Cardiac muscle cell (in vitro differentiated cells and primary cell): ENCODE measurements at regions not wholly inside any gene's neighbourhood (a gene's known extent, or its start where the extent isn't known, plus 50 kb on each side); places are given as distances from the start of the nearest gene placed in this dataset.

Experiments used
- DNase-seq, 2 donors: peaks; one replicate each; pipeline versions ENCODE4 v3.0.0 to v3.0.0-alpha.2; 2010 to 2017; ENCODE audit warnings: low read depth in 1 of 2, low spot score in 1 of 2
- H3K27ac ChIP-seq: fragments of 200-600 bp; sonication (generic); 2 replicates; pipeline ENCODE4 v1.5.1; 2016
- H3K27me3 ChIP-seq: fragments of 200-600 bp; sonication (generic); 2 replicates; pipeline ENCODE4 v1.6.0; 2016; ENCODE audit warnings: control low read depth
- H3K36me3 ChIP-seq: fragments of 200-600 bp; sonication (generic); 2 replicates; pipeline ENCODE4 v1.5.1; 2016; ENCODE audit warnings: control low read depth
- H3K4me1 ChIP-seq: fragments of 200-600 bp; sonication (generic); 2 replicates; pipeline ENCODE4 v1.8.1; 2017; ENCODE audit warnings: low read depth, mild to moderate bottlenecking, mixed run types
- H3K4me3 ChIP-seq: fragments of 200-600 bp; sonication (generic); 2 replicates; pipeline ENCODE4 v1.5.1; 2016; ENCODE audit warnings: mild to moderate bottlenecking
- H3K9me3 ChIP-seq: fragments of 200-600 bp; sonication (generic); 2 replicates; pipeline ENCODE4 v1.5.1; 2017; ENCODE audit warnings: low read depth, mild to moderate bottlenecking, control low read depth
- TF ChIP-seq, protein P1 (sequence below): IDR thresholded peaks from 2 replicates; pipeline ENCODE4 v1.5.1; 2012; ENCODE audit warnings: low read depth, mild to moderate bottlenecking, low read length

DNA sequence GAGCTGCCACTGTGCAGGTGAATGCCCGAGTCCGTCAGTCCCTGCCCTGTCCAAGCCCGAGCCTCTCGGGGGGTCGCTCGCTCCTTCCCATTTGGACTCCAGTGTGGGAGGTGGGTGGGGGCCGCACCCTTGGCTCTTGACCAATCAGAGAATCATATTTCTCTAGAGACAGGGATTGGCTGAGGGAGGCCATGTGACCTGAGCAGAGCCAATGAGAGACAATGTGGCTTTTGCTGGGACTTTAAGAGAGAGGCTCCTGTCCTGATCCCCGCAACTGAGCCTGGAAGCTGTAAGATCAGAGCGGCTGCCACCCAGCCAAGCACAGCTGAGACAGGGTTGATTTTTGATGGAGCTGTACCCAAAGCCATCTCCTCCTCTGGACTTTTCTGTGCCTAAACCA is 199.3 kb downstream of the TFAP2C start:
- no peak for DNase-seq
- no peaks in the 10 kb centered on the region for H3K4me1 ChIP-seq
- TF ChIP-seq, protein P1, sequence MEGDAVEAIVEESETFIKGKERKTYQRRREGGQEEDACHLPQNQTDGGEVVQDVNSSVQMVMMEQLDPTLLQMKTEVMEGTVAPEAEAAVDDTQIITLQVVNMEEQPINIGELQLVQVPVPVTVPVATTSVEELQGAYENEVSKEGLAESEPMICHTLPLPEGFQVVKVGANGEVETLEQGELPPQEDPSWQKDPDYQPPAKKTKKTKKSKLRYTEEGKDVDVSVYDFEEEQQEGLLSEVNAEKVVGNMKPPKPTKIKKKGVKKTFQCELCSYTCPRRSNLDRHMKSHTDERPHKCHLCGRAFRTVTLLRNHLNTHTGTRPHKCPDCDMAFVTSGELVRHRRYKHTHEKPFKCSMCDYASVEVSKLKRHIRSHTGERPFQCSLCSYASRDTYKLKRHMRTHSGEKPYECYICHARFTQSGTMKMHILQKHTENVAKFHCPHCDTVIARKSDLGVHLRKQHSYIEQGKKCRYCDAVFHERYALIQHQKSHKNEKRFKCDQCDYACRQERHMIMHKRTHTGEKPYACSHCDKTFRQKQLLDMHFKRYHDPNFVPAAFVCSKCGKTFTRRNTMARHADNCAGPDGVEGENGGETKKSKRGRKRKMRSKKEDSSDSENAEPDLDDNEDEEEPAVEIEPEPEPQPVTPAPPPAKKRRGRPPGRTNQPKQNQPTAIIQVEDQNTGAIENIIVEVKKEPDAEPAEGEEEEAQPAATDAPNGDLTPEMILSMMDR = no peak
- H3K4me3 ChIP-seq = no peak overlapping the region
- no peaks in the 10 kb centered on the region for H3K9me3 ChIP-seq
- peaks cover 4% of the 10 kb centered on the region for H3K27me3 ChIP-seq
- H3K27ac ChIP-seq = no peak overlapping the region
- H3K36me3 ChIP-seq = no peaks in the 10 kb centered on the region

DNA sequence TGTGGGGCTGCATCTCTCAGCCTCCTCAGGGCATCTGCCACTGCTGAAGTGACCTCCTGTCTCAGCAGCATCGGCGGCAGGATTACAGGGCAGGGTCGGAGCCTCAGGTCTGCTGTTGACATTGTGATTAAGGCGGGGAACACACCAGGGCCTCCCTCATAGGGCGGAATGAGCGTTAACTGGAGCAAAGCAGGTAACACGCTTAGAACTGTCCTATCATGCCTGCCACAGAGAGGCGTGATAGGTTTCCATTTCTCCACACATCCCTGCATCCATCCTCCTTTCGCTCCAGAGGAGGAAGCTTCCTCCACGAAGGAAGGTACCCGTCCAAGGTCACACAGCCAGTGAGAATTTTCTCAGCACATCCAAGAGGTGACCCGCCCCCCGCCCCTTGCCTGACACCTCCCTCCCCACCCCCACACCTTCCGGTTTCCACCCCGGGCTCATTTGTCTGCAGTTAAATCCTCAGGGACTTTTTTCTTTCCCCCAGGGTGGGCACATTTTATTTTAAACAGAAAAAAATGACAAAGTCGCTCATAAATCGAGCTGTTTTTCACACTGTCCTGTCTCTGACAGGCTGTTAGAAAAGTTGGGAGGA is 200.8 kb downstream of the TFAP2C start:
- Histone ChIP-seq H3K27ac (no peak overlapping the region), H3K9me3 (no peaks in the 10 kb centered on the region), H3K27me3 (peaks cover 4% of the 10 kb centered on the region), H3K4me3 (no peak overlapping the region), H3K36me3 (no peaks in the 10 kb centered on the region), H3K4me1 (no peaks in the 10 kb centered on the region)
- no peak for DNase-seq
- TF ChIP-seq, protein P1 = no peak

DNA sequence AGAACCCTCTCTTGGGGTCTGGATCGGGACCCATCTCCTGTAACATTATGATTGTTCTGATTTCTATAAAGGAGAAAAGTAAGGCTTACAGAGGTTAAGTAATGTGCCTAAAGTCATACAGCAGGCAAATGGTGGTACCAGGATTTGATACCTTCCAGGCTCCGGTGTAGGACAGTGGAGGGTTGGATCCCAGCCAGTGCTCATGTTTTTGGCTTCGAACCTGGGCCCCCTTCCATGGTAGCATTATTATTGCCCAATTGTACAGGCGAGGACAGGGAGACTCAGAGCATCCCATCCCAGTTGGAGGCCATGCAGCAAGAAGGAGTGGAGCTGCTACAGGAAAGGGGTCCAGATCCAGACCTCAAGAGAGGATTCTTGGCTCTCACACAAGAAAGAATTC is 202.7 kb downstream of the TFAP2C start:
- Histone ChIP-seq H3K4me1 (no peaks in the 10 kb centered on the region), H3K27ac (no peak overlapping the region), H3K4me3 (no peak overlapping the region), H3K9me3 (no peaks in the 10 kb centered on the region), H3K36me3 (no peaks in the 10 kb centered on the region), H3K27me3 (peaks cover 4% of the 10 kb centered on the region)
- no peak for DNase-seq
- TF ChIP-seq, protein P1 = no peak

DNA sequence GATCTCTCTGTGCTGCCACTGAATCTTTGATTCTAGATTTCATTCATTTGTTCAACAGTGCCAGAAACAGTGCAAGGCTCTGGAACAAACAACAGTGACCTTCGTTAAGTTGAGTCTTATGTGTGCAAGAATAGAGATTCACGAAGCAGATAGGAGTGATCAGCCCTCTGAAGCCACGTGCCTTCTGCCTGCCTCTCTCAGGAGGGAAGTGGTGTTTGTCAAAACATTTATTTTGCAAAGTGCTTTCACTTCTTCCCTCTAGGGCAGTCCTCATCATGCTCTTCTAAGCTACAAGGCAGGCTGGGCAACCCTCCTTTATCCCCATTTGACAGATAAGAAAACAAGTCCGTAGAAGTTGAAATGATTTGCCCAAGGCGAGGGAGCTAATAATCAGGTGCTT is 204.3 kb downstream of the TFAP2C start:
- Histone ChIP-seq H3K4me3 (no peak overlapping the region), H3K27ac (no peak overlapping the region), H3K27me3 (peaks cover 4% of the 10 kb centered on the region), H3K4me1 (no peaks in the 10 kb centered on the region), H3K36me3 (no peaks in the 10 kb centered on the region), H3K9me3 (no peaks in the 10 kb centered on the region)
- TF ChIP-seq, protein P1 = no peak
- no peak for DNase-seq

DNA sequence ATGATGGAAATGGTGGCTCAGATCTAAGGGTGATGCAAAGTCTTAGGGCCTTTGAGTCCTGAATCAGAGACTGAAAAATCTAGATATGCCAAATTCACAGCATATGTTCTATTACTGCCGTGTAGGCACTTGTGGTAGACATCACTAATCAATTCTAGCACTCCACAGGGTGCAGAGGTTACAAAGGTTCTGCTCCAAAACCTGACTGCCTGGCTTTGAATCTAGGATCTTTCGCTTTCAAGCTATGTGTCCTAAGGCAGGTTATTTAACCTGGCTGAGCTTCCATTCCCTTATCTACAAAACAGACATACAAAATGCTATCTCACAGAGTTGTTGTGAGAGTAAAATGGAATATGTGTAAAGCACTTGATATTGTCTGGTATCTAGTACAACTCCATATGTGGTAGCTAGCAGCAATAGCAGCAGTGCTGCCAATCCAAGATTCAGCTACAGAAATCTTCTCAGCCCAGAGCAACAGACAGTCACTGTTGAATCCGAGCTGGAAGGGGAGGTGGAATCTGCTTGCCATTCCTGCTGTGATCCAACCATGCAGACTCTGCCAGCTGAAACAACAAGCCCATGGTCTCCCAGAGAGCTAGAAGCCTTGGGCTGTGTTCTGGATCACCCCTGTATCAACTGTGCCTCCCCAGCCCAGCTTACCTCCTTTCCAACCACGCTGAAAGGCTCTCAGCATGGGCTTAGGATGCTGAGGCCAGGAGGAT is 206.9 kb downstream of the TFAP2C start:
- no peak for DNase-seq
- Histone ChIP-seq H3K27ac (no peak overlapping the region), H3K4me1 (no peaks in the 10 kb centered on the region), H3K27me3 (no peaks in the 10 kb centered on the region), H3K36me3 (no peaks in the 10 kb centered on the region), H3K9me3 (no peaks in the 10 kb centered on the region), H3K4me3 (no peak overlapping the region)
- TF ChIP-seq, protein P1 = no peak
